ENCODE measurements at regions not wholly inside any gene's neighbourhood (a gene's known extent, or its start where the extent isn't known, plus 50 kb on each side); places are given as distances from the start of the nearest gene placed in this dataset.

- Histone ChIP-seq H3K9me3 (no peaks in the 10 kb centered on the region), H3K36me3 (no peaks in the 10 kb centered on the region), H3K4me3 (no peak overlapping the region), H3K4me1 (no peaks in the 10 kb centered on the region), H3K27me3 (no peaks in the 10 kb centered on the region), H3K27ac (no peak overlapping the region)
- 83% methylated on average over 1 of the region's 1 CpG for WGBS (ENCODE audit: insufficient coverage, low coverage, low lambda C conversion rate, missing lambda C conversion rate)
- intact Hi-C loops (cut with DNase I) = no loop called here
- ATAC-seq (no peak), DNase-seq (no peak)
- TF ChIP-seq CTCF (IDR thresholded peaks at IDR 0.05) (no peak), POLR2A (IDR thresholded peaks at IDR 0.05) (no peak)
Measured at GRCh38 chr12:65657635-65658034, 166.6 kb upstream of the HMGA2 start.

- Histone ChIP-seq H3K27me3 (no peaks in the 10 kb centered on the region), H3K4me3 (no peak overlapping the region), H3K9me3 (no peaks in the 10 kb centered on the region), H3K4me1 (no peaks in the 10 kb centered on the region), H3K36me3 (no peaks in the 10 kb centered on the region), H3K27ac (no peak overlapping the region)
- intact Hi-C loops (cut with DNase I) = no loop called here
- DNase-seq (no peak), ATAC-seq (no peak)
- 73% methylated on average over 2 of the region's 2 CpGs for WGBS (ENCODE audit: insufficient coverage, low coverage, low lambda C conversion rate, missing lambda C conversion rate)
- TF ChIP-seq POLR2A (IDR thresholded peaks at IDR 0.05) = no peak
- no peak for TF ChIP-seq CTCF (IDR thresholded peaks at IDR 0.05)
Measured at GRCh38 chr12:65658360-65658759, 165.9 kb upstream of the HMGA2 start.

- Histone ChIP-seq H3K4me1 (no peaks in the 10 kb centered on the region), H3K36me3 (no peaks in the 10 kb centered on the region), H3K9me3 (no peaks in the 10 kb centered on the region), H3K4me3 (no peak overlapping the region), H3K27ac (no peak overlapping the region), H3K27me3 (no peaks in the 10 kb centered on the region)
- no peak for DNase-seq
- 47% methylated on average over 1 of the region's 1 CpG for WGBS (ENCODE audit: insufficient coverage, low coverage, low lambda C conversion rate, missing lambda C conversion rate)
- no peak for TF ChIP-seq CTCF (IDR thresholded peaks at IDR 0.05)
- TF ChIP-seq POLR2A (IDR thresholded peaks at IDR 0.05) = no peak
- intact Hi-C loops (cut with DNase I) = no loop called here
- ATAC-seq = no peak
Measured at GRCh38 chr12:65659681-65660080, 164.6 kb upstream of the HMGA2 start.

- no peaks in the 10 kb centered on the region for H3K9me3 ChIP-seq
Measured at GRCh38 chr12:65660096-65660495, 164.2 kb upstream of the HMGA2 start.

More at GRCh38 chr12:65660096-65660495, 164.2 kb upstream of the HMGA2 start:
- Histone ChIP-seq H3K4me3 (no peak overlapping the region), H3K27ac (no peak overlapping the region), H3K4me1 (no peaks in the 10 kb centered on the region), H3K36me3 (no peaks in the 10 kb centered on the region), H3K27me3 (no peaks in the 10 kb centered on the region)
- 6% methylated on average over 3 of the region's 4 CpGs for WGBS (ENCODE audit: insufficient coverage, low coverage, low lambda C conversion rate, missing lambda C conversion rate)
- no peak for ATAC-seq
- DNase-seq = no peak
- intact Hi-C loops (cut with DNase I) = no loop called here
- TF ChIP-seq CTCF (IDR thresholded peaks at IDR 0.05) = no peak
- no peak for TF ChIP-seq POLR2A (IDR thresholded peaks at IDR 0.05)
